SK-N-MC (cell line): ENCODE measurements at regions not wholly inside any gene's neighbourhood (a gene's known extent, or its start where the extent isn't known, plus 50 kb on each side); places are given as distances from the start of the nearest gene placed in this dataset.

Experiments used
- EZH2 ChIP-seq: fragments of 200-600 bp; sonication (generic); IDR thresholded peaks from one replicate; pipeline ENCODE4 v1.6.1; 2017; ENCODE audit warnings: antibody characterized with exemption
- FOXP2 ChIP-seq: optimal IDR thresholded peaks from 2 replicates; pipeline ENCODE3; 2011; ENCODE audit warnings: mild to moderate bottlenecking, moderate library complexity; ENCODE audit not compliant: insufficient read depth; ENCODE audit errors: extremely low read length, control extremely low read depth
- POLR2AphosphoS5 ChIP-seq: IDR thresholded peaks from 2 replicates; pipeline ENCODE4 v1.6.1; 2012; ENCODE audit warnings: mild to moderate bottlenecking, low read depth, low read length, borderline replicate concordance

- TF ChIP-seq EZH2: no peak
- TF ChIP-seq POLR2AphosphoS5: no peak
- TF ChIP-seq FOXP2: no peak
Observed at GRCh38 chr9:119794836-119795235, 425.6 kb upstream of the BRINP1 start.
